Activated effector memory CD4-positive, alpha-beta T cell treated with anti-CD3 and anti-CD28 coated beads, Interleukin-2, amount 50 U/mL, for 16 hours (primary cell): ENCODE measurements at regions not wholly inside any gene's neighbourhood (a gene's known extent, or its start where the extent isn't known, plus 50 kb on each side); places are given as distances from the start of the nearest gene placed in this dataset.
"Not testable (repeated sequence)": the region's sequence is repeated elsewhere in the genome, so short reads cannot be mapped to it uniquely, and the experiment has no call there.

ENCODE experiments used
- DNase-seq: peaks from one replicate; pipeline ENCODE4 v3.0.0-alpha.2; 2020

DNA sequence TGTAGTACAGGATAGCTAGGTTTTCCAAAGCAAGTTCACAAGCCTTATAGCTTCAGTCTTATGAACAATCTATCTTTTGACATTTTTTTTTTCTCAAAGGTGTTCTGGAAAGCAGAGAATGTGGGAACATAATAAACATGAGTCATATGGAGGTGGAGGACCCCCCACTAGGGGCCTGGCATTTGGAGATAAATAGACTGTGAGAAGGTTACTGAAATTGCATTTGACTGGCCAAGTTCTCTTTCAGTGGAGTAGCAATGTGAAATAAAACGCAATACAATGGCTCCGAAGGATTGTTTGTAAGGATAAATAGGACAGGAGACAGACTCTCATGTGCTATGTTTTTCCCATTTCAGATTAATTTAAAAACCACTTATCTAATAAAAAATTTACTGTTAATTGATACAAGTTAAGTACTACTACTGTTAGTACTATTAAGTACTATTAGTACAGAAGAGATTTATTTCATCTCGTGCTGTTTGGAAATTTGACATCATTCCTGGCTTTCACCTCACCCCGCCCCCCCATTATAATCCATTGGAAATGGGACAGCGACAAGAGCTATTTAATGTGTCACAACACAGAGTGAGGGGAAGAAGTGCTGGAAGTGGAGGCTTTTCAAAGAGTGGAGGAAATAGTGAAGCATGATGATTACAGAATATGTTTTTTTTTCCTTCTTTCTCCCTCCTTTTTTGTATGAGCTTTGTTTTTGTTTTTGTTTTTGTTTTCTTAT lies 122.6 kb upstream of the ID4 start:
- no peak for DNase-seq

DNA sequence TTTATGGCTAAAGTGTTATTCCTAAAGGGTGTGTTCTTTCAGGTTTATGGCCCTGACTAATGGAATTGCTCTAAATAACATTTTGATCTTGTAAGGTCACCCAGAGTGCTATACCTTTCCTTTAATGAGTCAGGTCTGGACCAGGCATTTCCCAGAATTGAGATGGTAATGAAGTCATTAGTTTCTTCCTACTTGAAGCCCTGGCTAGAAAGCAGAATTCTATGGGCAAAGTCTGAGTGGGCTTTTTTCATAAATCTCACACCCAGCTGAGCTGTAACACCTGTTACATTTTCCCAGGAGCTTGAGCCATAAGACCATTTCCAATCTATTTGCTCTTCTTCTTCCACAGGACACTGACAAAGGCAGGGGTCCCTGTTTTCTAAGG lies 122.0 kb upstream of the ID4 start:
- no peak for DNase-seq

DNA sequence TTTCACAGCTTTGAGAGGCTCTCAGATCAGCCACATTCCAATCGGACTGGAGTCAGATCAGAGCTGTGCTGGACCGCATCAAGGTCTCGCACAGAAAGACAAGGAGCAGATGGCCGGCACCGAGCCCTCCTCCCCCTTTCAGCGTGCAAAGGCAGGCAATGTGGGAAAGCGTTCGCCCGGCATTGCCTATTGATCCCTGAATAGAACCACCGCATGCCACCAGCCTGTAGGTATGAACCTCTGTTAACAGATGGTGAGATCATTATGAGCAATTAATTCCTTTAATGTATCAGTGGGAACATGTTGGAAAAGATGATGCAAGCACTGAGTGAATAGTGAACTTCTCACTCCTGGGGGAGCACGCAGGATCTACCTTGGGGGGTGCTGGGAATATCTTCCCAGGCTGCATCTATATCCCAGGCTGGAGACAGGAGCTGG lies 117.5 kb upstream of the ID4 start:
- no peak for DNase-seq

DNA sequence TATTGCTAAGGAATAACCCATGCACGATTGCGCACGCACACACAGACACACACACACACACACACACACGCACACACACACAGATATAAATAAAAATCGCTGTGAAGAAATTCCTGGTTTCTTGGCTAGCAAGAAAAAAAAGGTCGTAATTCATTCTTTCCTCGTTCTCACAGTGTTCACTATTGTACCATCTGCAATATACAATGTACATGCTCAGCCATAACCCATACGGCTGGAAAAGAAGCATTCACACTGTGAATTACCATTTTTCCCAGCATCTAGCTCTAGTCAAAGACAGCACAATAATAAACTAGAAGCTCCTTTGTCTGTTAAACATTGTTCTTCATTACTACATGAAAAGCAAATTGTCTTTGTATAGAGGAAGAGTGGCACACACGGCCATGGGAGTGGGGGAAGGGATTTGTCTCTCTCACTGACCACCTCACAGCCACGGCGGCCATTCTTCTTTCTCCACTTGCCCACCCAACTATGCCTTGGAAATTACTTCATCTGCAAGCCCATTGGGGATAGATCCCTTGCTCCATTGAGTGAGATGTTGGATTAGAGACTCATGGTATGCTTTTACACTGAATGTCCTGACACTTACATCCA lies 115.3 kb upstream of the ID4 start:
- no peak for DNase-seq

DNA sequence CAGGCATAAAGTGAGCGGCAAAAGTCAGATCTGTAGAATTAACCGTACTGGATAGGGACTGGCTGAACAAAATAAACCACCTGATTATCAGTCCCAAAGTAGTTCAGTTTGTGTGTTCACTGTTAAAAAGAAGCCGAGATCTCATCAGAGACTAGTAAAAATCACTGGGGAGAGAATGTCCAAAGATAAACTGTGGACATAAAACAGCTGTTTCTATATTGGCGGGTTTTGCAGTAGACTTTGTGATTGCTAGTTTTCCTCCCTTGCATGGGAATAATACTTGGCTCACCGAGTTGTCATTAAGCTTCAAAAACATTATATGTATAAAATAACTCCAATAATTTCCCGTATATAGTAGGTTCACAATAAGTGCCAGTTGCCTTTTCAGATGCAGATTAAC lies 114.2 kb upstream of the ID4 start:
- DNase-seq, result no peak

DNA sequence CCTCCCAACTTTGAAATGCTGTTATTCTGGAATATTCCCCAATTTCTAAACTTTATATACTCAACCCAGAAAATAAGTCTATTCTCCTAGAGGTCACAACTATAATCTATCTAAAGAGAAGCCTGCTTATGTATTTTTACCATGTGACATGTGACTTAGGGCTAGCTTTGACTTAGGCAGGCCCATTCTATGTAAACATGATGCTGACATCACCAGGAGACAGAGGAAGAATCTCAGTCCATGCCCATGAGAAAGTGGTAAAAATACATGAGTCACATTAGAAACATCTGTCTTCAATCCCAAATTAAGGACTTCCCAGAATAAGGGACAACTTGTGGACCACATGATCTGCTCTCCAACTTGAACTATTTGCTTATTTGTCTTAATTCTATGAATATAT lies 113.6 kb upstream of the ID4 start:
- DNase-seq, result no peak

DNA sequence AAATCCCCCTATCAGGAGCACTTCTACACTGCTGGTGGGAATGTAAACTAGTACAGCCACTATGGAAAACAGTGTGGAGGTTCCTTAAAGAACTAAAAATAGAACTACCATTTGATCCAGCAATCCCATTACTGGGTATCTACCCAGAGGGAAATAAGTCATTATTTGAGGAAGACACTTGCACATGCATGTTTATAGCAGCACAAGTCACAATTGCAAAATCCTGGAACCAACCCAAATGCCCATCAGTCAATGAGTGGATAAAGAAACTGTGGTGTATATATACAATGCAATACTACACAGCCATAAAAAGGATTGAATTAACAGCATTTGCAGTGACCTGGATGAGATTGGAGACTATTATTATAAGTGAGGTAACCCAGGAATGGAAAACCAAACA lies 111.7 kb upstream of the ID4 start:
- not testable (repeated sequence) for DNase-seq

DNA sequence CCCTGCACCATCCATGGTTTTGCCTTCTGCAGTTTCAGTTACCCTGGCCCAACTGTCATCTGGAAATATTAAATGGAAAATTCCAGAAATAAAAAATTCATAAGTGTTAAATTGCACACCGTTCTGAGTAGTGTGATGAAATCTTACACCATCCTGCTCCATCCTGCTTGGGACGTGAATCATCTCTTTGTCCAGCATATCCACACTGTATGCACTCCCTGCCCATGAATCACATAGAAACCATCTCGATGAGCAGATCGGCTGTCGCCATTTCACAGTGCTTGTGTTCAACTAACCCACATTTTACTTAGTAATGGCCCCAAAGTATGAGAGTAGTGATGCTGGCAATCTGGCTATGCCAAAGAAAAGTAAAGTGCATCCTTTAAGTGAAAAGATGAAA lies 105.9 kb upstream of the ID4 start:
- no peak for DNase-seq

DNA sequence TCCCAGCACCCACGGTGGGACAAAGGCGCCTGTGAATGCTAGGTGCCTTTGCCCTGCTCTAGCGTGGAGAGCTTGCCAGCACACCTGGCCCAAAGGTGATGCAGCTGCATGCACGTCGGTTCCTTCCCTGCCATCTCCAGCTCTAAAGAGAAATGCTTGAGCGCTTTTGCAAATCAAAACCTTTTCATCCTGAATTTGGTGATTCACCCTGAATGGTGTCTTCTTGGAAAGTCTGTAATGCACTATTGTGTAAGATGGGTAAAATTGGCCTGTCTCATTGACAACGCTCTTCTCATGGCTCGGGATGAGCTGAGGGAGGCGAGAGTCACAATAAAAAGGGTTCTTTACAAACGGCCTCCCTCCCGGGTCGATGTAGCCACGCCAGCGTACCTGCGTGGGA lies 103.1 kb upstream of the ID4 start:
- no peak for DNase-seq

DNA sequence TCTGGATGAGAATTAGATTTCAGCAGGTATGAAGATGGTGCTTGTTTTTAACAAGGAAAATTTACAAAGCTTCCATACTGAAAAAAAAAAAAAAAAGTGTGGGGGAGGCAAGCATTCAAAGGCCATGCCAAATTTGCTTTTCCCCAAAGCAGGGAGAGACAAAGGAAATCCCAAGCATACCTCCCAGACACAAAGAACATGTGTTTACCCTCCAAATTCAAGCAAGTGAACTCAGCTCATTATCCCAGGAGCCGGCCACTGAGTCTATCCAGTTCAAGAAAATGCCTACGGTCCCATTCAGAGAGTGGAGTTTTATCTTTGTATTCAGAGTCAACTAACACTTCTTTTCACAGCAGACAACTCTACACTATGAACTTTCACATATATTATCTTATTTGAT lies 102.7 kb upstream of the ID4 start:
- DNase-seq, result no peak

DNA sequence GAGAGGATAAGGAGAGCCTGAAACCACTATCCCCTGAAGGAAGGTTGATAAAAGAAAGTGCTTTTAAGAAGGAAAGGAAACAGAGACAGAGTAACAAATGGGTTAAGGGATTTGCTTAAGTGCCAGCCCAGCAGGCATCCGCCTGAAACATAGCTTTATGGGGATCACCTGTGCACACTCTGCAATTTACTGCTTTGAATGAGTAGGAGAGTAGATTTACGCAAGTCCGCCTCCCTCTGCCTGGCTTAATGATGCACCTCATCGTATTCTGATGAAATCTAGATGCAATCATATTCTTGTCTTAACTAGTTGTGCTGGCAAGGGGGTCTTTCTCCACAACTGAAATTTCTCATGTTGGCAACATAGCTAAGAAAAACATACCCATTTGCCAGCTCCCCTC lies 101.1 kb upstream of the ID4 start:
- DNase-seq, result no peak

DNA sequence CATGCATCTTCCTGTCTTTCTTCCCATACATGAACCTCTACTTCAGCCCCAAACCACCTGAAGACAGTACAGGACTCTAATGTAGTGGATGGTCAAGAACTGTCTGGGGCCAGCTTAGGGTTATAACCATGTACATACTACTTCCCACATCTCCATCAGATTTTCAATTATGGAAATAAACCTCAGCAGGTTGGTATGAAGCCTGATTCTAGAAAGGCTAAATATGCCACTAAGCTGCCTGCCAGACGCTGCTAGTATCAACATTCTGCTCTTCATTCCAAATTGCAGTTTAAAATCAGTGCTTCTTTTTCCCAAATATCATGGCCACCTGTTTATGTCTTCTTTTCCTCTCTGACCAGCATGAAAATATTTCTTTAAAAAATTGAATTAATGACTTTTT lies 99.2 kb upstream of the ID4 start:
- no peak for DNase-seq

DNA sequence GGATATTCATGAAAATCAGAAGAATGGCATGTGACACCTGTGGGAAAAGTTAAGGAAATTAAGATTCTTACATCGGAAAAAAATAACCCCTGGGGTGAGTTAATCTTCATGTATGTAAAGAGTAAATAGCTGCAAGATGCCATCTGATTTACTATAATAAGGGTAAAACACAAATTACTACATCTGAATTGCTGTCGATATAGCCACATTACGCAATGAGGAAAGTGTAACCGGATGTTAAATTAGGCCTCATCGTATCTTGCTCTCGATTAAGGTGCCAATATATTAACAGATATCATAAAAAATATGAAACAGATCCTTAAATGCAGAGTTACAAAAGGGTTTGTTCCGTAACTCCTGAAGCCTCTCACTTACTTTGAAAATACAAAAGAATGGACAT lies 87.4 kb upstream of the ID4 start:
- no peak for DNase-seq

DNA sequence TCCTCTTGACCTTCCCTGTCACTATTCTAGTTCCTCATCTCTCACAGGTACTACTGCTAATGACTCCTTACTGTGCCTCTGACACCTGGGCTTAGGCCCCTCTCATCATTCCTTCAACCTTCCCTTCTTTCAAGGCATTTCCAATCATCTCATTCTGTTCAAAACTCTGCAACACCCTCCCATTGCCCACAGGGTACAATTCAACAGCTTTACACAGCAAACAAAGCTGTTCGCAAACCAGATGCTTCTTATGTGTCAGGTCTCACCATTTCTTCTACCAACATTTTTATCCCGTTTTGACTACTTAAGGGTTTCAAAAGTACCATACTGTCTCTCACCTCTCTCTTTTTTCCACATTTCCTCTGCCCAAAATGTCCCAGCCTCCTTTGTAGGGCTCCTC lies 84.4 kb upstream of the ID4 start:
- no peak for DNase-seq

DNA sequence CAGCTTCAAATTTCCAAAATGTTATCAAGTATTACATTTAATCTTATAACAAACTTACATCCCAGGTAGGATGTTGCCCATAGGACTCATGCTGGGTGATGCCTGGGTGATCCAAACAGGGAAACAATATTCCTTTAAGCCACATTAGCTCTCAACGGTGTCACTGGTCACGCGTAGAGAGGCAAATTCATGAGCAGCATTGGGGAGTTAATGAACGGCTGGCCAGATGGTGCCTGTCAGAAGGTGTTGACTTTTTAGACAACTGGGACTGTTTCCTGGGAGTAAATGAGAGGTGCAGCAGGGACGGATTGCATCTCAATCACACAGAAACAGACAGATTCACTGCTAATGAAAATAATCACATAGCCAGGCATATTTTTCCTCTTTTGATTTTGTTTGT lies 83.3 kb upstream of the ID4 start:
- no peak for DNase-seq

DNA sequence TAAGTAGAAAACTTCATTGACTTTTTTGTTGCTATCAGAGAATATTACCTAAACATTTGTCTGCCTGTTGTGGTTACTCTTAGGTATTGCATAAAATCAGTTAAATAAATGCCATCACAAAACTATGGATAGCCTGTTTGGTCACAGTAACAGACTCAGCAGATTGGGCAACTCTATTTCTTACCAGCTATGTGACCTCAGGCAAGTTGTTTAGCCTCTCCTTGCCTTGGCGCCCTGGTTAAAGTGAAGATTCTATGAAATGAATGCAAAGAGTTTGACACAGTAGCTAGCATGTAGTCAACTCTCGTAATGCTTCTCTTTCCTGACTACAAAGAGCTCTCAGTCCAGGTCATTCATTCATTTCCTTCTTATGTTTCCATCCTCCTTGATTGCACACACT lies 82.5 kb upstream of the ID4 start:
- DNase-seq, result no peak

DNA sequence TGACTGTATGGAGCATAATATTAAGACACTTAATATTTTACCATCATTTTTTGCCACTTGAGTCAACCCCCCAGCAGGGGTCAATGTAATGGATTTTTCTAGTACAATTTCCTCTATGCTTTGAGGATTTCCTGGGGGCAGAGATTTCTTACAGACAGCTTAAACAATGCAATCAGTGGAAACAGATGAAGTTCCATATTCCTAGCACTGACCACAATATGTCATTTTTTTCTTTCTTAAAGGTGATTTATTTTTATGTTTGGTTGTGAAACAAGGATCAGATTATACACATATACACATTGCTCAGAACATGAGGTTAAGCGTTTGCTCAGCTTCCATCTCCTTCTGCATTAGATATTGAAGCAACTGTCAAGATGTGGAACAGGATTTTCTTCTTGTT lies 82.0 kb upstream of the ID4 start:
- DNase-seq, result no peak

DNA sequence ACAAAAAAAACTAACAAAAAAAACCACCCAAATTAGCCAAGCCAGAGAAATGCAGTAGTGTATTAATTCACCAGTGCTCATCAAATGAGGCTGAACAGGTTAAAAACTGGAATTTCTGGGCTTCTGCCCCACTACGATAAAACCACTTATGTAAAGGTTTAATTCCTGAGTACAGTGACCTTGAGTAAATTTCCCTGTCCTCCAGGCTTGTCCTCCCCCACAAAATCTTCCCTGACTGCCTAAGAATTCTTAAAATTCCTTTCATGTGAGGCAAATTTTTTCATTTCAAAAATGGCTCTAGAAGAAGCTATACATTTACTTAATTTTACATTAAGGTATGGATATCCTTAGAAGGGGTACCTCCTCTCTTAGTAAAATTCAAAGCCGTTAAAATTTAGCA lies 80.1 kb upstream of the ID4 start:
- no peak for DNase-seq

DNA sequence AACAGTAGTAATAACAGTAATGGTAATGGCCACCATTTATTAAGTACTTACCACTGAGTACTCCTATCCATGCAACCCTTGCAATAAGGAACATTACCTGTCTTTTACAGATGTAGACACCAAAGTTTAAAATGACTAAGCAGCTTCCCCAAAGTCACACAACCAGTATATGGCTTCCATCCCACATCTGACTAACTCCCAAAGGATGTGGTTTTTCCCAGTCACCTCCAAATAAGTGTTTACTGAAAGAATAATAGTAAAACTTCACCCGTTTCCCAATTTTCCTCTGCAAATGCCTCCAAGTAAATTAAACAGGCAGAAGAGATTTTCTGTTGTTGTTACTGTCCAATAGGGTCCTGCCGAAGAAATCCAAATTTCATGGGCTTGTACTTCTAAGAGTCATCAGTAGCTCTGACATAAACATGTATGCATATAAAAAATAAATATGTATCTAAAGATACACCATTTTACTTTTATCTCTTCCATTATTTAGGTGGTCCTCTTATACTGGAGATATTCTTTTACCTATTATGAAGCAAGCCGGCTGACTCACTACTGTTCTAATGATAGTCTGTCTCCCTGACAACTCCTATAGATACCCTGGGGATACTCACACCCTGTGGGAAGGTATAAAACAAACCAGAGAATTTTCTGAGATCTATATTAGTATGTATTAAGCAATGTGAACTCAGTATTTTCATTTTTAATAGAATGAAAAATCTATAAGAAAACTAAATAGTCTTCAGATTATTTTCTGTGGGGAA lies 77.9 kb upstream of the ID4 start:
- no peak for DNase-seq

DNA sequence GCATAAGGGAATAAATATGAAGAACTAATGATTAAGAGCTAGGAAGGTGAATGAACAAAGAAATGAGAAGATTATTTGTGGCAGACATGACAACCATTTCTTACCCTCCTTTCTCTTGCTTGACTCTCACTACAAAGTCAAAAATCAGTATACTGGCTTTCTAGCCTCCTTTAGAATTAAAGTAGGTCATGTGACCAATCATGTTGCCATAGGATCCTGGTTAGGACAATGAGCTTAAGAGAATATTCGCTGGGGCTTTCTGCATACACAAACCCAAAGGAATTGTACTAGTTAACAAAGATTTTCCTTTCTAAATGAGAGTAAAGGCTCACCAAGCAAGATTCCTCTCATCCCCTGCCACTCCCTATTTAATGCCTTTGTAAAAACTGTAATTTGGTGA lies 76.0 kb upstream of the ID4 start:
- DNase-seq, result no peak

DNA sequence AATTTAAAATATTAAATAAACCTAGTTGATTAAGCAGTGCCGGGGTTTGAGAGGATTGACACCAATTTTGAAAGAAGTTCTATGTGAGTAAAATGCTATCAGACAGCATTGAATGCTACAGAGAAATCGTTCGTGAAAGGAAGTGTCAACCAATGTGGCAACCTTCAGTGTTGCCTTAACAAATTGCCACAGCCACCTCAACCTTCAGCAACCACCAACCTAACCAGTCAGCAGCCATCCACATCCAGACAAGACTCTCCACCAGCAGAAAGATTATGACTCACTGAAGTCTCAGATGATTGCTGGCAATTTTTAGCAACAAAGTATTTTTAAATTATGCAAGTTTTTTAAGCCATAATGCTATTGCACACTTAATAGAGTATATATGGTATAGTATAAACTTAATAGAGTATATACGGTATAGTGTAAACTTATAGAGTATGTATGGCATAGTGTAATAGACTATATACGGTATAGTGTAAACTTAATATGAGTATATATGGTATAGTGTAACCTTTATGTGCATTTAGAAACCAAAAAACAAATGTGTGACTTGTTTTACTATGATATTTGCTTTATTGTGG lies 65.3 kb upstream of the ID4 start:
- DNase-seq, result no peak

DNA sequence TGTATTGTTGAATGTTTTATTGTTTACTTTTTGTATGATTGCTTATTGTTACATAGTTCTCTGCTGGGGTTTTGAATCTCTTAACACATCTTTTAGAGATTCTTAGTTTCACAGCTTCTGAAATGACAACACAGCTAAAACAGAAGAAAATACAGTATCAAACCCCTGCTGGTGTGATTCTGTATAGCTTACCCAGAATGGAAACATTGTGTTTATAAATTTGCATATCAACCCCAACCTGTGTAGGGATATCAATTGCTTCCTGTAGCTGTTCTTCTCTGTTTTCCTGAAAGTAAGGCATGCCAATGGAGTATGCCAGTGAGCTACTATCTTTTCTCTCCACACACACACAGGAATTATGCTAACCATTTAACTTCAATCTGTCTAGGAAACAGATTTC lies 64.3 kb upstream of the ID4 start:
- no peak for DNase-seq

DNA sequence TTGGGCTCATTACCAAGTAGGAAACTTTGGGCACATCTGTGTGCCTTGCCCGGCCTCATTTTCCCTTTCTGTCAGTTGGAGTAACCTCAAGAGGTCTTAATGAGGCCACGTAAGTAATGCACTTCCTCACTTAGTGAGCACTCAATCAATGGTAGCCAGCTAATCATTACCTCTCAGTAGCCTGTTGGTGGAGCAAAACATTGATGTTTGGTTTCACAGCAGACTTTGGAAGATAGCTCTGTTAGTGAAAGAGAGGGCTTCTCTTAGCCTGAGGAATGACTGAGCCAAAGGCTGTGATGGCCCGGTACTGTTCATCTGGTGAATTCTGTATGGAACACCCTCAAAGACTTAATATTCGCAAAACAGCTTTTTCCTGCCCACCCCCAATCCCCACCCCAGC lies 55.9 kb upstream of the ID4 start:
- DNase-seq, result no peak

DNA sequence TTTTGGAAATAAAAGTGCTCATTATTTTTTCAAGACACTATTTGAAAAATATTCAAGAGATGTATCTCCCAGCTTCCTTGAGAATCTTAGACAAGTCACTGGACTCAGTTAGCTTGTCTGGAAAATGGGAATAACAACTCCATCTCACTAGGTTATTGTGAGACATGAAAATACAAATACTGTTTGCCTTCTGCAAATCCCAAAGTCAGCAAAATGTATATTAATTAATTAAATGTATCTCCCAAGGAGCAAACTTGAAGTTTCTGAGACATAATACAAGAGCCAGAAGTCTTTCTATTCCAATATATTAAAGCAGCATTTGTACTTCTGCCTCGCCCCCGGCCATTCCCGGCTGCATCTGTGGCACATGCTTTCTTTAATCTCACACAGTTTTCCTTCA lies 54.6 kb upstream of the ID4 start:
- no peak for DNase-seq
